Mesothelial cell of epicardium (in vitro differentiated cells): ENCODE measurements at regions not wholly inside any gene's neighbourhood (a gene's known extent, or its start where the extent isn't known, plus 50 kb on each side); places are given as distances from the start of the nearest gene placed in this dataset.

Experiments
- DNase-seq, 2 experiments: peaks; one replicate each; pipeline ENCODE4 v3.0.0; 2021; ENCODE audit warnings: low spot score in 2 of 2; ENCODE audit not compliant: unreplicated experiment in 2 of 2
- H3K27ac Mint-ChIP-seq: 2 replicates; pipeline ENCODE4 v1.8.0; 2021; ENCODE audit warnings: mixed read lengths
- H3K27me3 Mint-ChIP-seq: 2 replicates; pipeline ENCODE4 v1.8.0; 2021; ENCODE audit warnings: low read depth, mixed read lengths
- H3K36me3 Mint-ChIP-seq: 2 replicates; pipeline ENCODE4 v1.8.0; 2021; ENCODE audit warnings: mixed read lengths
- H3K4me1 Mint-ChIP-seq: 2 replicates; pipeline ENCODE4 v1.8.0; 2021; ENCODE audit warnings: mixed read lengths
- H3K4me3 Mint-ChIP-seq: 2 replicates; pipeline ENCODE4 v1.8.0; 2021; ENCODE audit warnings: mild to moderate bottlenecking, moderate library complexity, mixed read lengths
- H3K9me3 Mint-ChIP-seq: 2 replicates; pipeline ENCODE4 v1.8.0; 2021; ENCODE audit warnings: mixed read lengths
- TF ChIP-seq, protein P1 (sequence below): fragments of 200-600 bp; sonication (generic); IDR thresholded peaks from one replicate; pipeline ENCODE4 v1.5.0; 2021; ENCODE audit warnings: antibody characterized with exemption; ENCODE audit not compliant: unreplicated experiment

DNA sequence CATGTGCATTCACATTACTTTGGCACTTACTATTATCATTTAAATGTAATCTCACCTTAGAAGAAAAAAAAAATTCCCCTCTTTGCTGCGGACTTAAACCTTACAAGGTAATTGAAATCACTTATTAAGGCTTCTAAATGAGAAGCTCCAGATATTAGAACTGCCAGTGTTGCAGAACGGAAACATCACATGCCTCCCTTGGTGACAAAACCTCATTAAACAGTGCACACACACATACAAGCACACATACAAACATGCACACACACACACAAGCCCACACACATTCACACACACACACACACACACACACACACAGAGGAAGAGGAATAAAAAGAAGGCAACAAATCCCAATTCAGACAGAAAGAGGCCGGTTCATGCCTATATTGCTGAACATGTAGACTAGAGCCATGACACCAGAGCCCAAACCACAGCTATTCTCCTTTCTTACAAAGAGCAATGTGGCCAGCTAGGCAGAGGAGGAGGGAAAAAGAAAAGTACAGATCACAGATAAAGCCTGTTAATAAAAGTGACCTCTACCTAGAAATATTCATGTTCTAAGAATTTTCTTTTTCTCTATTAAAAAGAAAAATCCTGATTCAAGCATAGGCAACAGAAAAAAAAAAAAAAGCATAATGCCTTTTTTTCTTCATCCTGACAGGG, 405.2 kb upstream of the FLRT2 start:
- H3K27ac Mint-ChIP-seq = no peak overlapping the region
- peaks cover 17% of the 10 kb centered on the region for H3K9me3 Mint-ChIP-seq
- TF ChIP-seq, protein P1, sequence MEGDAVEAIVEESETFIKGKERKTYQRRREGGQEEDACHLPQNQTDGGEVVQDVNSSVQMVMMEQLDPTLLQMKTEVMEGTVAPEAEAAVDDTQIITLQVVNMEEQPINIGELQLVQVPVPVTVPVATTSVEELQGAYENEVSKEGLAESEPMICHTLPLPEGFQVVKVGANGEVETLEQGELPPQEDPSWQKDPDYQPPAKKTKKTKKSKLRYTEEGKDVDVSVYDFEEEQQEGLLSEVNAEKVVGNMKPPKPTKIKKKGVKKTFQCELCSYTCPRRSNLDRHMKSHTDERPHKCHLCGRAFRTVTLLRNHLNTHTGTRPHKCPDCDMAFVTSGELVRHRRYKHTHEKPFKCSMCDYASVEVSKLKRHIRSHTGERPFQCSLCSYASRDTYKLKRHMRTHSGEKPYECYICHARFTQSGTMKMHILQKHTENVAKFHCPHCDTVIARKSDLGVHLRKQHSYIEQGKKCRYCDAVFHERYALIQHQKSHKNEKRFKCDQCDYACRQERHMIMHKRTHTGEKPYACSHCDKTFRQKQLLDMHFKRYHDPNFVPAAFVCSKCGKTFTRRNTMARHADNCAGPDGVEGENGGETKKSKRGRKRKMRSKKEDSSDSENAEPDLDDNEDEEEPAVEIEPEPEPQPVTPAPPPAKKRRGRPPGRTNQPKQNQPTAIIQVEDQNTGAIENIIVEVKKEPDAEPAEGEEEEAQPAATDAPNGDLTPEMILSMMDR = no peak
- no peak overlapping the region for H3K4me3 Mint-ChIP-seq
- no peaks in the 10 kb centered on the region for H3K36me3 Mint-ChIP-seq
- DNase-seq = no peak
- no peaks in the 10 kb centered on the region for H3K27me3 Mint-ChIP-seq
- H3K4me1 Mint-ChIP-seq = peaks cover 34% of the 10 kb centered on the region

DNA sequence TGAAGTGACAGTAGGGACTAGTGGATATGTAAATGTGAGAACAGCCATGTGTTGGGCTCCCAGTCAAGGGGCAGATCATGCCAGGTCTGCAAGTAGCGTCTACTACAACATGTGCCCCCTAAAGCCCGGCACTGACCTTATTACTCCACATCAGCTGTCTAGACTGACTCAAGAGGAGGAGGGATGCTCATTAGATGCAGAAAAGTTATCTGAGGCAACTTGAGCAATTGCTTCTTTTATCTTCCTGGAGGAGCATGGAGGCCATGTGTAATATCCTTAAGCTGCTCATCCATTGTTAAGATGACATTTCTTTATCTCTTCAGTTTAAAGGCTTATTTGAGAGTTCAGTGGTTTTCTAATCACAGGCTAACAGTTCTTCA, 404.7 kb upstream of the FLRT2 start:
- Mint-ChIP-seq H3K27me3 (no peaks in the 10 kb centered on the region), H3K4me1 (peaks cover 34% of the 10 kb centered on the region), H3K9me3 (peaks cover 13% of the 10 kb centered on the region), H3K4me3 (no peak overlapping the region), H3K36me3 (no peaks in the 10 kb centered on the region), H3K27ac (no peak overlapping the region)
- TF ChIP-seq, protein P1 = no peak
- DNase-seq = no peak

DNA sequence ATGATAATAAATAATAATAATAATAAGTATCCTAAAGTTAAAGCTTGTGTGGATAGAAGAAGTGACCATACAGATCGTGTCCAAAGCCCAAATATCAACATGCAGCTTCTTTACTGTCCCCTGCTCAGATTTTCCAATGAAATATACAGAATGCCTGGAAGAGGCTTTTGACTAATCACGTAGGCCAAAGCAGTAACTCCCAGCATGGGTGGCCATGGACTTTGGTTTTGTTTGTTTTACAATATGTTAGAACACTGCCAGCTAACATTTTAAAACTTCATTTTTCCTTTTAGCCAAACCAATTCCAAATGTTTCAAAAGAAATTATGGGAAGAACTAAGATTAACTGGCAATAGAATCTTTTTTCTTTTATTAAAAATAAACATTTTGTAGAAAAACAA, 400.0 kb upstream of the FLRT2 start:
- Mint-ChIP-seq H3K36me3 (no peaks in the 10 kb centered on the region), H3K27me3 (no peaks in the 10 kb centered on the region), H3K4me3 (no peak overlapping the region), H3K4me1 (peaks cover 18% of the 10 kb centered on the region), H3K9me3 (peaks cover 18% of the 10 kb centered on the region), H3K27ac (no peak overlapping the region)
- TF ChIP-seq, protein P1 = no peak
- no peak for DNase-seq

DNA sequence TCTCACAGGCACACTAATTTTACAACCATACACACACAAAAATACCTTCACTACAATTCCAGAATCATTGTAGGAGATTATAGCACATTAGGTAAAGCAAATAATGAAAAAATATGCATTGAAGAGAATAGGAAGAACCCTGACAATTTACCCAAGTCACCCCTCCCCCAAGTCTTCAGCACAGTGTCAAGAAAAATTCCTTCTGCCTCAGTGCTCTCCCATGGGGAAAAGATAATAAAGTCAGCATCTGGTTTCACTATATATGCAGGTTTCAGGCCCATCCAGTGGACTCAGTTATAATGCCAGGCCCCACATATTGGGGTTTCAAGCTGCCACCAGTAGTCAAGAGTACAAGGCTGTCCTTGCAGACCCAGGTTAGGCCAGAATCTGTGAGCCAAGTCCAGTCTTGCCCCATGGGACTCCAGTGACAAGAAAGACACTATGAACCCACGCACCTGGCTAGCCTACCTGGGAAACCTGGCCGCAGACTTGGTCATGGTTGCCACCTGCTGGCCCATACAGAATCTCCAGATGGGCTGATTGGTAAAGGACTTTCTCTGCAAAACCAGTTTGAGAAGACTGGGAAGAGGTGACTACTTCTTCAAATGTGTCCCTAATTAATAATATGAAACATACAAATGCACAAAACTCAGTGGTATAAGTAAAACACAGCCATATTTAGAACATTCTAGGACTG, 398.6 kb upstream of the FLRT2 start:
- TF ChIP-seq, protein P1 = no peak
- Mint-ChIP-seq H3K27ac (no peak overlapping the region), H3K4me1 (peaks cover 10% of the 10 kb centered on the region), H3K9me3 (peaks cover 26% of the 10 kb centered on the region), H3K36me3 (no peaks in the 10 kb centered on the region), H3K4me3 (no peak overlapping the region), H3K27me3 (no peaks in the 10 kb centered on the region)
- no peak for DNase-seq

DNA sequence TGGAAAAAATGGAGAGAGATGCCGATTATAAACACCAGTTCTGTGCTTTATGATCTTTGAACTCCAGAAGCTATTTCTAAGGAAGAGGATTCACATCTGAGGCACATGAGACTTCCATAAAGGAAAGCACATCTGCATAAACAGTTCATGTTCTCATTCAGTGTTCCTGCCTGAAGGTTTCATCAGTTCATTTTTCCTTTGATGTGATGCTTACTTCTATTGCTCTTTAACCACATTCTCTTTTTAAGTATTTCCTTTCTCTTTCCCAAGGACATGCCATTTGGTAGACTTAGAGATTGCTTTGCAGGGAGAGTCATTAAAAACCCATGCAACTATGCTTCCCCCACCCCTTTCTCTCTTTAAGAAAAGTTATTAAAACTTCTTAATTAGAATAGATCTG, 387.0 kb upstream of the FLRT2 start:
- H3K27ac Mint-ChIP-seq = no peak overlapping the region
- no peak overlapping the region for H3K4me3 Mint-ChIP-seq
- no peaks in the 10 kb centered on the region for H3K27me3 Mint-ChIP-seq
- H3K9me3 Mint-ChIP-seq = peaks cover 10% of the 10 kb centered on the region
- peaks cover 5% of the 10 kb centered on the region for H3K4me1 Mint-ChIP-seq
- DNase-seq = no peak
- TF ChIP-seq, protein P1 = no peak
- no peaks in the 10 kb centered on the region for H3K36me3 Mint-ChIP-seq
